ENCODE measurements at regions not wholly inside any gene's neighbourhood (a gene's known extent, or its start where the extent isn't known, plus 50 kb on each side); places are given as distances from the start of the nearest gene placed in this dataset.
"Not testable (repeated sequence)": the region's sequence is repeated elsewhere in the genome, so short reads cannot be mapped to it uniquely, and the experiment has no call there.

GRCh38 chr4:77263976-77264375 lies 107.0 kb downstream of the CCNG2 start:
- TF ChIP-seq EZH2 (IDR thresholded peaks at IDR 0.05; ENCODE audit: low read depth); CTCF (conservative IDR thresholded peaks at IDR 0.05): not testable (repeated sequence)

Measured in PC-9 (cell line).